PC-9 (cell line): ENCODE measurements at regions not wholly inside any gene's neighbourhood (a gene's known extent, or its start where the extent isn't known, plus 50 kb on each side); places are given as distances from the start of the nearest gene placed in this dataset.

Experiments used
- CTCF ChIP-seq: fragments of 200-600 bp; sonication (generic); conservative IDR thresholded peaks from 2 replicates; pipeline ENCODE4 v1.6.1; 2017; ENCODE audit warnings: mixed run types, antibody characterized with exemption, mild to moderate bottlenecking, moderate library complexity
- EZH2 ChIP-seq: fragments of 200-600 bp; sonication (generic); IDR thresholded peaks from 2 replicates; pipeline ENCODE4 v1.8.0; 2017; ENCODE audit warnings: antibody characterized with exemption, low read depth

DNA sequence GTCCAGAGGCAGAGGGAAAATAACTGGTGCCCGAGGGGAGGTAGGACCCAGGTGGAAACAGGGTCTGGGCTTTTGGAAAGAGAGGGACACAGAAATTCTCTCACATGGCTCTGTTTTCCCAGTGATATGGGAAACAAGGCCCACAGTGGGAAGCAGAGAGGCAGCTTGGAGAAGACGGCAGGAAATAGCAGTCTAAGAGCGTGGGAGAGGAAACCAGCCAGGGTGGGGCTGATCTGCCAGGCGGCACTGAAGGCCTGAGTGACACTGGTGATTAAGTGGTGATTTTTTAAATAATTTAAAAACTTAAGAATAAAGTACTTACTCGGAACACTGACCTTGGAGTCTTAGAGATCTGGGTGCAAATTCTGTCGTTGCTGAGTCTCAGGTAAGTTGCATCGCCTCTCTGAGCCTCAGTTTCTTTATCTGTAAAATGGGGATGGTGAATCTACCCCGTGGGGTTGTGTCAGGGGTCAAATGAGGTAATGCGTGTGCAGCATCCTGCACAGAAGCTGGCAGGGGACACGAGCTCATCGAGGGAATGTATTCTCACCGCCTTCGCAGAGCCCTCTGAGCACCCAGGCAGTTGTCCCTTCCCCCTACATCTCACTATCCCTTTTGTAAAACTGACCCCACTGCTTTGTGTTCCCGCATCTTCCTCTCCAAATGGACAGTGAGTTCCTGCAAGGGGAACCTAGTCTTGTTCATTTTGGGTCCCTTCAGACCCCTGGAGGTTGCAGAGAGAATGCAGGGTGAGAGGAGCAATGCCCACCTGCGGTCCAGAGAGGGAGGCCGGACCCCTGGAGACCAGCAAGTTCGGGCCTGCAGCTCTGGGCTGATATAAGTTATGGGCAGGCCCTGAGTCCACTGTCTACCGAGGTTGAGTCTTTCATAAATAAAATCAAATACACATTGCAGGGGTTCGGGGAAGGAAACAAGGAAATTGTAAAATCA lies 228.6 kb upstream of the PMEPA1 start:
- TF ChIP-seq CTCF (no peak; the same call in 1 of the 2 replicates), EZH2 (no peak)
